Body of pancreas (tissue), 4 donors: ENCODE measurements at regions not wholly inside any gene's neighbourhood (a gene's known extent, or its start where the extent isn't known, plus 50 kb on each side); places are given as distances from the start of the nearest gene placed in this dataset.

ENCODE experiments used
- ATAC-seq: fragments of 150-250 bp; one replicate; pipeline ENCODE4 v1.9.1; 2016
- DNase-seq, 4 donors: peaks; one replicate each; pipeline ENCODE4 v3.0.0-alpha.2; 2019
- H3K27ac ChIP-seq, 4 donors: fragments of 200-600 bp; sonication (generic); 1 replicate in 3 of 4; 2 replicates in 1 of 4; pipeline versions ENCODE4 v1.5.1 to v1.6.1; 2016 to 2019; ENCODE audit warnings: mild to moderate bottlenecking in 1 of 4, mixed read lengths in 1 of 4, moderate library complexity in 1 of 4
- H3K27me3 ChIP-seq, 2 donors: fragments of 200-600 bp; sonication (generic); one replicate each; pipeline ENCODE4 v1.6.0; 2016; ENCODE audit warnings: mild to moderate bottlenecking in 1 of 2
- H3K36me3 ChIP-seq, 2 donors: fragments of 200-600 bp; sonication (generic); replicated peaks in 1 of 2; 2 replicates each; pipeline ENCODE4 v1.5.1; 2016; ENCODE audit warnings: low read depth in 2 of 2; ENCODE audit not compliant: insufficient read depth in 1 of 2
- H3K4me1 ChIP-seq: fragments of 200-600 bp; sonication (generic); one replicate; pipeline ENCODE4 v1.6.0; 2016
- H3K4me3 ChIP-seq, 2 donors: fragments of 200-600 bp; sonication (generic); 1 replicate in 1 of 2; 2 replicates in 1 of 2; pipeline ENCODE4 v1.5.1; 2016 to 2019
- H3K9me3 ChIP-seq, 3 donors: fragments of 200-600 bp; sonication (generic); 1 replicate in 2 of 3; 2 replicates in 1 of 3; pipeline ENCODE4 v1.5.1; 2016
- CTCF ChIP-seq, 7 experiments: fragments of 450-650 bp in 4 of 7; fragments of 200-600 bp in 3 of 7; sonication (generic) in 3 of 7; IDR thresholded peaks; one replicate each; pipeline ENCODE4 v1.5.1; 2016 to 2019; ENCODE audit warnings: antibody characterized with exemption in 7 of 7
- POLR2A ChIP-seq, 3 donors: fragments of 450-650 bp; IDR thresholded peaks; one replicate each; pipeline ENCODE4 v1.6.1; 2016; ENCODE audit warnings: antibody characterized with exemption in 3 of 3, mild to moderate bottlenecking in 2 of 3
- WGBS, 2 donors: methylation state at CpG; one replicate each; pipeline ENCODE4 v1.1.5; 2017; 5-methylcytosine and 5-hydroxymethylcytosine counted together
- intact Hi-C: fragments of 100-400 bp; cut with DNase I; formaldehyde crosslinking; loops from one replicate; pipeline ENCODE4 v1.15.1; 2023

GRCh38 chr22:48599346-48599745, 1228.3 kb downstream of the BRD1 start:
- no peaks in the 10 kb centered on the region for H3K36me3 ChIP-seq
- no peaks in the 10 kb centered on the region for H3K27me3 ChIP-seq
- no peak overlapping the region for H3K27ac ChIP-seq
- 73% methylated on average over 10 of the region's 10 CpGs; no CpG with 5 or more reads in 1 of the 2 donors for WGBS, 2 donors
- no peak overlapping the region for H3K4me3 ChIP-seq
- ATAC-seq (no peak), DNase-seq (no peak)
- intact Hi-C loops: no loop called here
- no peaks in the 10 kb centered on the region for H3K9me3 ChIP-seq
- no peaks in the 10 kb centered on the region for H3K4me1 ChIP-seq
- no peak for TF ChIP-seq POLR2A (IDR thresholded peaks at IDR 0.05)
- TF ChIP-seq CTCF (IDR thresholded peaks at IDR 0.05): no peak

GRCh38 chr22:48596111-48596850, 1231.4 kb downstream of the BRD1 start:
- intact Hi-C loops: no loop called here
- no peak overlapping the region for H3K27ac ChIP-seq
- no peak overlapping the region for H3K4me3 ChIP-seq
- no peaks in the 10 kb centered on the region for H3K27me3 ChIP-seq
- TF ChIP-seq POLR2A (IDR thresholded peaks at IDR 0.05) (no peak), CTCF (IDR thresholded peaks at IDR 0.05) (no peak)
- no peak for ATAC-seq
- 83 to 85% methylated on average over 24 of the region's 24 CpGs for WGBS, 2 donors
- no peak for DNase-seq
- H3K36me3 ChIP-seq: no peaks in the 10 kb centered on the region
- no peaks in the 10 kb centered on the region for H3K4me1 ChIP-seq
- H3K9me3 ChIP-seq: no peaks in the 10 kb centered on the region

GRCh38 chr22:48595511-48595905, 1232.2 kb downstream of the BRD1 start:
- Histone ChIP-seq H3K27me3 (no peaks in the 10 kb centered on the region), H3K27ac (no peak overlapping the region), H3K4me3 (no peak overlapping the region), H3K4me1 (no peaks in the 10 kb centered on the region), H3K36me3 (no peaks in the 10 kb centered on the region), H3K9me3 (no peaks in the 10 kb centered on the region)
- intact Hi-C loops: no loop called here
- WGBS, 2 donors: 61 to 62% methylated on average over 8 to 10 of the region's 10 CpGs
- no peak for TF ChIP-seq POLR2A (IDR thresholded peaks at IDR 0.05)
- no peak for TF ChIP-seq CTCF (IDR thresholded peaks at IDR 0.05)
- ATAC-seq (no peak), DNase-seq (no peak)

- H3K27ac ChIP-seq: no peak overlapping the region
- H3K27me3 ChIP-seq: no peaks in the 10 kb centered on the region
- no peaks in the 10 kb centered on the region for H3K36me3 ChIP-seq
- WGBS, 2 donors: 65 to 69% methylated on average over 15 to 18 of the region's 19 CpGs
- TF ChIP-seq CTCF (IDR thresholded peaks at IDR 0.05) (no peak), POLR2A (IDR thresholded peaks at IDR 0.05) (no peak)
- no peak overlapping the region for H3K4me3 ChIP-seq
- intact Hi-C loops: no loop called here
- no peaks in the 10 kb centered on the region for H3K9me3 ChIP-seq
- DNase-seq (no peak), ATAC-seq (no peak)
- H3K4me1 ChIP-seq: no peaks in the 10 kb centered on the region
These were observed 1232.7 kb downstream of the BRD1 start for GRCh38 chr22:48594757-48595510.
